Prostate gland (tissue), 2 donors: ENCODE measurements at regions not wholly inside any gene's neighbourhood (a gene's known extent, or its start where the extent isn't known, plus 50 kb on each side); places are given as distances from the start of the nearest gene placed in this dataset.

Experiments
- DNase-seq: peaks from one replicate; pipeline ENCODE4 v3.0.0-alpha.2; 2019; ENCODE audit warnings: low spot score
- H3K27ac ChIP-seq, 2 donors: fragments of 200-600 bp; sonication (generic); 2 replicates each; pipeline ENCODE4 v1.5.1; 2017 to 2019
- H3K27me3 ChIP-seq: fragments of 200-600 bp; sonication (generic); replicated peaks from 2 replicates; pipeline ENCODE4 v1.5.1; 2019; ENCODE audit not compliant: insufficient read depth
- H3K36me3 ChIP-seq, 2 donors: fragments of 200-600 bp; sonication (generic); 1 replicate in 1 of 2; 2 replicates in 1 of 2; pipeline versions ENCODE4 v1.5.1 to v1.8.1; 2017 to 2019
- H3K4me1 ChIP-seq: fragments of 200-600 bp; sonication (generic); replicated peaks from 2 replicates; pipeline ENCODE4 v1.5.1; 2019
- H3K4me3 ChIP-seq, 2 donors: fragments of 200-600 bp; sonication (generic); 2 replicates each; pipeline ENCODE4 v1.5.1; 2017 to 2019
- H3K9me3 ChIP-seq: fragments of 200-600 bp; sonication (generic); 2 replicates; pipeline ENCODE4 v1.5.1; 2017
- CTCF ChIP-seq, 4 experiments: fragments of 200-600 bp in 2 of 4; fragments of 450-650 bp in 2 of 4; sonication (generic) in 2 of 4; IDR thresholded peaks; 1 replicate in 3 of 4; 2 replicates in 1 of 4; pipeline ENCODE4 v1.5.1; 2016 to 2019; ENCODE audit warnings: antibody characterized with exemption in 4 of 4, mild to moderate bottlenecking in 2 of 4, moderate library complexity in 2 of 4
- POLR2A ChIP-seq: fragments of 450-650 bp; IDR thresholded peaks from one replicate; pipeline ENCODE4 v1.6.1; 2016; ENCODE audit warnings: antibody characterized with exemption, mild to moderate bottlenecking
- POLR2AphosphoS5 ChIP-seq: sonication (generic); formaldehyde crosslinking; IDR thresholded peaks from one replicate; pipeline ENCODE4 v1.6.1; 2017; ENCODE audit warnings: antibody characterized with exemption
- WGBS: methylation state at CpG from one replicate; pipeline ENCODE4 v1.1.5; 2018; 5-methylcytosine and 5-hydroxymethylcytosine counted together
- intact Hi-C: fragments of 100-400 bp; cut with DNase I; formaldehyde crosslinking; loops from one replicate; pipeline ENCODE4 v1.14.2; 2022

- intact Hi-C loops: no loop called here
These were observed 125.3 kb upstream of the RXFP2 start for GRCh38 chr13:31614073-31614472.

GRCh38 chr13:31614704-31615103 is 124.6 kb upstream of the RXFP2 start:
- Histone ChIP-seq H3K4me3 (no peak overlapping the region), H3K4me1 (no peaks in the 10 kb centered on the region), H3K36me3 (no peaks in the 10 kb centered on the region), H3K27me3 (no peaks in the 10 kb centered on the region), H3K27ac (no peak overlapping the region), H3K9me3 (no peaks in the 10 kb centered on the region)
- 86% methylated on average over 1 of the region's 1 CpG for WGBS
- intact Hi-C loops: no loop called here
- DNase-seq: no peak
- TF ChIP-seq POLR2AphosphoS5: no peak
- TF ChIP-seq POLR2A: no peak
- TF ChIP-seq CTCF (IDR thresholded peaks at IDR 0.05): no peak

More at GRCh38 chr13:31614073-31614472, 125.3 kb upstream of the RXFP2 start:
- DNase-seq: no peak
- no peak overlapping the region for H3K4me3 ChIP-seq
- no peak overlapping the region for H3K27ac ChIP-seq
- TF ChIP-seq POLR2AphosphoS5: no peak
- TF ChIP-seq CTCF (IDR thresholded peaks at IDR 0.05): no peak
- no peaks in the 10 kb centered on the region for H3K27me3 ChIP-seq
- no peaks in the 10 kb centered on the region for H3K4me1 ChIP-seq
- WGBS: 95% methylated on average over 3 of the region's 3 CpGs
- no peaks in the 10 kb centered on the region for H3K9me3 ChIP-seq
- no peaks in the 10 kb centered on the region for H3K36me3 ChIP-seq

- intact Hi-C loops: no loop called here
- TF ChIP-seq CTCF (IDR thresholded peaks at IDR 0.05) (no peak), POLR2A (no peak), POLR2AphosphoS5 (no peak)
- Histone ChIP-seq H3K9me3 (no peaks in the 10 kb centered on the region), H3K27me3 (no peaks in the 10 kb centered on the region), H3K4me1 (no peaks in the 10 kb centered on the region), H3K36me3 (no peaks in the 10 kb centered on the region), H3K27ac (no peak overlapping the region), H3K4me3 (no peak overlapping the region)
- 96% methylated on average over 1 of the region's 1 CpG for WGBS
- DNase-seq: no peak
These were observed 114.2 kb upstream of the RXFP2 start for GRCh38 chr13:31625115-31625514.

- 82% methylated on average over 3 of the region's 3 CpGs for WGBS
- Histone ChIP-seq H3K4me1 (no peaks in the 10 kb centered on the region), H3K27ac (no peak overlapping the region), H3K9me3 (no peaks in the 10 kb centered on the region), H3K36me3 (no peaks in the 10 kb centered on the region), H3K4me3 (no peak overlapping the region), H3K27me3 (no peaks in the 10 kb centered on the region)
- TF ChIP-seq POLR2AphosphoS5 (no peak), CTCF (IDR thresholded peaks at IDR 0.05) (no peak), POLR2A (no peak)
- DNase-seq: no peak
- intact Hi-C loops: no loop called here
These were observed 112.1 kb upstream of the RXFP2 start for GRCh38 chr13:31627097-31627845.

GRCh38 chr13:31629085-31629780 is 110.1 kb upstream of the RXFP2 start:
- Histone ChIP-seq H3K9me3 (no peaks in the 10 kb centered on the region), H3K27me3 (no peaks in the 10 kb centered on the region), H3K4me3 (no peak overlapping the region), H3K36me3 (no peaks in the 10 kb centered on the region), H3K4me1 (no peaks in the 10 kb centered on the region), H3K27ac (no peak overlapping the region)
- TF ChIP-seq POLR2A: no peak
- TF ChIP-seq POLR2AphosphoS5: no peak
- TF ChIP-seq CTCF (IDR thresholded peaks at IDR 0.05): no peak
- WGBS: 56% methylated on average over 3 of the region's 3 CpGs
- intact Hi-C loops: no loop called here
- DNase-seq: no peak
